ENCODE measurements at regions not wholly inside any gene's neighbourhood (a gene's known extent, or its start where the extent isn't known, plus 50 kb on each side); places are given as distances from the start of the nearest gene placed in this dataset.
"Not testable (repeated sequence)": the region's sequence is repeated elsewhere in the genome, so short reads cannot be mapped to it uniquely, and the experiment has no call there.

GRCh38 chr21:13907385-13907784 is 297.8 kb downstream of the POTED start:
- not testable (repeated sequence) for H3K27ac Mint-ChIP-seq; H3K27ac ChIP-seq (ENCODE audit: low read depth, low read length); H3K27me3 Mint-ChIP-seq (ENCODE audit: insufficient read depth); DNase-seq; H3K4me1 ChIP-seq (ENCODE audit: control insufficient read depth, insufficient read depth, low read length); H3K27me3 ChIP-seq (ENCODE audit: control insufficient read depth, insufficient read depth, low read length, poor library complexity, severe bottlenecking); H3K36me3 Mint-ChIP-seq (ENCODE audit: low read depth); H3K4me1 Mint-ChIP-seq; H3K4me3 Mint-ChIP-seq; H3K4me3 ChIP-seq (ENCODE audit: low read length); H3K36me3 ChIP-seq (ENCODE audit: control insufficient read depth, insufficient read depth, low read length); H3K9ac ChIP-seq (ENCODE audit: extremely low read depth, low read length, poor library complexity, severe bottlenecking); H3K9me3 ChIP-seq (ENCODE audit: control insufficient read depth, low read length)
- 68% methylated on average over 3 of the region's 10 CpGs; no CpG with 5 or more reads in 1 of the 2 experiments for WGBS, 2 experiments (ENCODE audit: insufficient coverage in 1 of 2, insufficient read length in 1 of 2)
- peaks cover 60% of the 10 kb centered on the region for H3K9me3 Mint-ChIP-seq

GRCh38 chr21:13896596-13897247 is 287.1 kb downstream of the POTED start:
- not testable (repeated sequence) for H3K27me3 ChIP-seq (ENCODE audit: control insufficient read depth, insufficient read depth, low read length, poor library complexity, severe bottlenecking); H3K27ac Mint-ChIP-seq; H3K4me3 ChIP-seq (ENCODE audit: low read length); H3K36me3 ChIP-seq (ENCODE audit: control insufficient read depth, insufficient read depth, low read length); H3K36me3 Mint-ChIP-seq (ENCODE audit: low read depth); H3K4me3 Mint-ChIP-seq; H3K27ac ChIP-seq (ENCODE audit: low read depth, low read length); DNase-seq; H3K4me1 Mint-ChIP-seq; H3K27me3 Mint-ChIP-seq (ENCODE audit: insufficient read depth); H3K9ac ChIP-seq (ENCODE audit: extremely low read depth, low read length, poor library complexity, severe bottlenecking); H3K9me3 ChIP-seq (ENCODE audit: control insufficient read depth, low read length); H3K4me1 ChIP-seq (ENCODE audit: control insufficient read depth, insufficient read depth, low read length)
- peaks cover 92% of the 10 kb centered on the region for H3K9me3 Mint-ChIP-seq
- WGBS, 2 experiments (ENCODE audit: insufficient coverage in 1 of 2, insufficient read length in 1 of 2): 57 to 67% methylated on average over 2 to 4 of the region's 4 CpGs

GRCh38 chr21:13893617-13894016 is 284.0 kb downstream of the POTED start:
- H3K27me3 ChIP-seq (ENCODE audit: control insufficient read depth, insufficient read depth, low read length, poor library complexity, severe bottlenecking); H3K4me3 ChIP-seq (ENCODE audit: low read length); DNase-seq; H3K9me3 ChIP-seq (ENCODE audit: control insufficient read depth, low read length); H3K4me1 ChIP-seq (ENCODE audit: control insufficient read depth, insufficient read depth, low read length); H3K36me3 Mint-ChIP-seq (ENCODE audit: low read depth); H3K36me3 ChIP-seq (ENCODE audit: control insufficient read depth, insufficient read depth, low read length); H3K27ac Mint-ChIP-seq; H3K4me3 Mint-ChIP-seq; H3K27me3 Mint-ChIP-seq (ENCODE audit: insufficient read depth); H3K27ac ChIP-seq (ENCODE audit: low read depth, low read length); H3K4me1 Mint-ChIP-seq; H3K9ac ChIP-seq (ENCODE audit: extremely low read depth, low read length, poor library complexity, severe bottlenecking): not testable (repeated sequence)
- WGBS, 2 experiments (ENCODE audit: insufficient coverage in 1 of 2, insufficient read length in 1 of 2): 14% methylated on average over 2 of the region's 2 CpGs; no CpG with 5 or more reads in 1 of the 2 experiments
- peaks cover 94% of the 10 kb centered on the region for H3K9me3 Mint-ChIP-seq

GRCh38 chr21:13893025-13893424 is 283.4 kb downstream of the POTED start:
- H3K36me3 Mint-ChIP-seq (ENCODE audit: low read depth): not testable (repeated sequence)

GRCh38 chr21:13892146-13892751 is 282.7 kb downstream of the POTED start:
- not testable (repeated sequence) for H3K9me3 ChIP-seq (ENCODE audit: control insufficient read depth, low read length); DNase-seq; H3K4me3 Mint-ChIP-seq; H3K36me3 ChIP-seq (ENCODE audit: control insufficient read depth, insufficient read depth, low read length); H3K4me1 Mint-ChIP-seq; H3K36me3 Mint-ChIP-seq (ENCODE audit: low read depth); H3K27me3 Mint-ChIP-seq (ENCODE audit: insufficient read depth); H3K27ac ChIP-seq (ENCODE audit: low read depth, low read length); H3K27me3 ChIP-seq (ENCODE audit: control insufficient read depth, insufficient read depth, low read length, poor library complexity, severe bottlenecking); H3K4me3 ChIP-seq (ENCODE audit: low read length); H3K9ac ChIP-seq (ENCODE audit: extremely low read depth, low read length, poor library complexity, severe bottlenecking); H3K4me1 ChIP-seq (ENCODE audit: control insufficient read depth, insufficient read depth, low read length); H3K27ac Mint-ChIP-seq
- 34 to 64% methylated on average over 2 to 4 of the region's 4 CpGs for WGBS, 2 experiments (ENCODE audit: insufficient coverage in 1 of 2, insufficient read length in 1 of 2)
- H3K9me3 Mint-ChIP-seq: peaks cover 94% of the 10 kb centered on the region

More at GRCh38 chr21:13893025-13893424, 283.4 kb downstream of the POTED start:
- H3K27me3 ChIP-seq (ENCODE audit: control insufficient read depth, insufficient read depth, low read length, poor library complexity, severe bottlenecking); H3K9me3 ChIP-seq (ENCODE audit: control insufficient read depth, low read length); DNase-seq; H3K27ac ChIP-seq (ENCODE audit: low read depth, low read length); H3K4me1 ChIP-seq (ENCODE audit: control insufficient read depth, insufficient read depth, low read length); H3K27ac Mint-ChIP-seq; H3K27me3 Mint-ChIP-seq (ENCODE audit: insufficient read depth); H3K4me3 Mint-ChIP-seq; H3K36me3 ChIP-seq (ENCODE audit: control insufficient read depth, insufficient read depth, low read length); H3K4me3 ChIP-seq (ENCODE audit: low read length); H3K4me1 Mint-ChIP-seq; H3K9ac ChIP-seq (ENCODE audit: extremely low read depth, low read length, poor library complexity, severe bottlenecking): not testable (repeated sequence)
- peaks cover 94% of the 10 kb centered on the region for H3K9me3 Mint-ChIP-seq
- 75 to 100% methylated on average over 1 to 3 of the region's 4 CpGs for WGBS, 2 experiments (ENCODE audit: insufficient coverage in 1 of 2, insufficient read length in 1 of 2)

- 80 to 83% methylated on average over 5 to 7 of the region's 7 CpGs for WGBS, 2 experiments (ENCODE audit: insufficient coverage in 1 of 2, insufficient read length in 1 of 2)
- H3K27me3 ChIP-seq (ENCODE audit: control insufficient read depth, insufficient read depth, low read length, poor library complexity, severe bottlenecking); H3K4me1 Mint-ChIP-seq; H3K36me3 Mint-ChIP-seq (ENCODE audit: low read depth); H3K4me1 ChIP-seq (ENCODE audit: control insufficient read depth, insufficient read depth, low read length); H3K36me3 ChIP-seq (ENCODE audit: control insufficient read depth, insufficient read depth, low read length); DNase-seq; H3K9me3 ChIP-seq (ENCODE audit: control insufficient read depth, low read length); H3K27me3 Mint-ChIP-seq (ENCODE audit: insufficient read depth); H3K4me3 ChIP-seq (ENCODE audit: low read length); H3K9ac ChIP-seq (ENCODE audit: extremely low read depth, low read length, poor library complexity, severe bottlenecking); H3K27ac Mint-ChIP-seq; H3K27ac ChIP-seq (ENCODE audit: low read depth, low read length); H3K4me3 Mint-ChIP-seq: not testable (repeated sequence)
- peaks cover 94% of the 10 kb centered on the region for H3K9me3 Mint-ChIP-seq
Observed at GRCh38 chr21:13889176-13889575, 279.6 kb downstream of the POTED start.
